ENCODE measurements at regions not wholly inside any gene's neighbourhood (a gene's known extent, or its start where the extent isn't known, plus 50 kb on each side); places are given as distances from the start of the nearest gene placed in this dataset.

GRCh38 chr16:8464979-8465378, 125.3 kb downstream of the TMEM114 start:
- no peak for TF ChIP-seq CTCF (IDR thresholded peaks at IDR 0.05; ENCODE audit: poor library complexity)
- TF ChIP-seq EZH2 (IDR thresholded peaks at IDR 0.05; ENCODE audit: borderline replicate concordance), result no peak
- TF ChIP-seq EZH2phosphoT487 (IDR thresholded peaks at IDR 0.05; ENCODE audit: low read depth, severe bottlenecking, unreplicated experiment), result no peak
